Adrenal gland (tissue), 5 donors: ENCODE measurements at regions not wholly inside any gene's neighbourhood (a gene's known extent, or its start where the extent isn't known, plus 50 kb on each side); places are given as distances from the start of the nearest gene placed in this dataset.

Source experiments
- POLR2A ChIP-seq, 2 donors: fragments of 450-650 bp; IDR thresholded peaks; one replicate each; pipeline ENCODE4 v1.6.1; 2017; ENCODE audit warnings: antibody characterized with exemption in 2 of 2, mild to moderate bottlenecking in 2 of 2, moderate library complexity in 1 of 2
- TF ChIP-seq, protein P1 (sequence below), 6 experiments: fragments of 450-650 bp in 4 of 6; fragments of 200-600 bp in 2 of 6; sonication (generic) in 1 of 6; IDR thresholded peaks; 1 replicate in 5 of 6; 2 replicates in 1 of 6; pipeline versions ENCODE4 v1.5.1 to v1.8.0; 2016 to 2021; ENCODE audit warnings: antibody characterized with exemption in 6 of 6, mild to moderate bottlenecking in 2 of 6, moderate library complexity in 1 of 6
- donor health status: DM: no; HTN: no; CAD: no.

DNA sequence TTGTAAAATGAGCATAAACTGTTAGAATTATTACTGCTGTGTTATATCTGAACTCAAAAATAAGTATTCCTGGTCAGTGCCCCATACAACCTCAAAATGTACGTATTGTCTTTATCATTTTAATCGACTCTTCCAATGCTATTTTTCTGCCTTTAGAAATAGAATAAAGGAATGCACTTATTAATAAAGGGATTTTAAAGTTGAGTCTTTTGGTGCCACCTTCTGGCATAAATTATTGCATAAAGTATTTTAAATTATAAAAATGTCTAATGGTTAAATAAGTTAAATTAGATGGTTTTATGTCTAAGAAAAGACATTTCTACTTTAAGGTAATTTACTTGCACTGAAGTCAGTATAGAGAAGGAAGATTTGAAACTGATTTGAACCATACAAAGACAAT lies 424.0 kb upstream of the NDST4 start:
- TF ChIP-seq POLR2A (IDR thresholded peaks at IDR 0.05): no peak
- TF ChIP-seq, protein P1, sequence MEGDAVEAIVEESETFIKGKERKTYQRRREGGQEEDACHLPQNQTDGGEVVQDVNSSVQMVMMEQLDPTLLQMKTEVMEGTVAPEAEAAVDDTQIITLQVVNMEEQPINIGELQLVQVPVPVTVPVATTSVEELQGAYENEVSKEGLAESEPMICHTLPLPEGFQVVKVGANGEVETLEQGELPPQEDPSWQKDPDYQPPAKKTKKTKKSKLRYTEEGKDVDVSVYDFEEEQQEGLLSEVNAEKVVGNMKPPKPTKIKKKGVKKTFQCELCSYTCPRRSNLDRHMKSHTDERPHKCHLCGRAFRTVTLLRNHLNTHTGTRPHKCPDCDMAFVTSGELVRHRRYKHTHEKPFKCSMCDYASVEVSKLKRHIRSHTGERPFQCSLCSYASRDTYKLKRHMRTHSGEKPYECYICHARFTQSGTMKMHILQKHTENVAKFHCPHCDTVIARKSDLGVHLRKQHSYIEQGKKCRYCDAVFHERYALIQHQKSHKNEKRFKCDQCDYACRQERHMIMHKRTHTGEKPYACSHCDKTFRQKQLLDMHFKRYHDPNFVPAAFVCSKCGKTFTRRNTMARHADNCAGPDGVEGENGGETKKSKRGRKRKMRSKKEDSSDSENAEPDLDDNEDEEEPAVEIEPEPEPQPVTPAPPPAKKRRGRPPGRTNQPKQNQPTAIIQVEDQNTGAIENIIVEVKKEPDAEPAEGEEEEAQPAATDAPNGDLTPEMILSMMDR (IDR thresholded peaks at IDR 0.05): peak in 1 of 6 experiments; percentile 17
